SHP77 (cell line): ENCODE measurements at regions not wholly inside any gene's neighbourhood (a gene's known extent, or its start where the extent isn't known, plus 50 kb on each side); places are given as distances from the start of the nearest gene placed in this dataset.

Experiments
- DNase-seq, 2 experiments: peaks; one replicate each; lab custom pipeline; 2025; lab: John Stamatoyannopoulos, UW

DNA sequence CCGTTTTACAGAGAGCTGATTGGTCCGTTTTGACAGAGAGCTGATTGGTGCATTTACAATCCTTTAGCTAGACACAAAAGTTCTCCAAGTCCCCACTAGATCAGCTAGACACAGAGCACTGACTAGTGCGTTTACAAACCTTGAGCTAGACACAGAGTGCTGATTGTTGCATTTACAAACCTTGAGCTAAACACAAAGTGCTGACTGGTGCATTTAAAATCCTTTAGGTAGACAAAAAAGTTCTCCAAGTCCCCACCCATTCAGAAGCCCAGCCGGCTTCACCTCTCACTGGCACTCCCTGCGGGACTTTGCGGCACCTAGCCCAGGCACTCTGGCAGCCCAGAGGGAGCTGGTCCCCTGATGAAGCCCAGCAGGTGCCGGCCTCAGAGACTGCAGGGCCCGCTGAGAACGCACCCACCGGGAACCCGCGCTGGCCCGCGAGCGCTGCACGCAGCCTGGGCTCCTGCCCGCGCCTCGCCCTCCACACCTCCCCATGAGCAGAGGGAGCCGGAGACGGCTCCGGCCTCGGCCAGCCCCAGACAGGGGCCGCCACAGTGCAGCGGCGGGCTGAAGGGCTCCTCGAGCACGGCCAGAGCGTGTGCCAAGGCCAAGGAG, 508.1 kb upstream of the CHAC2 start:
- DNase-seq = no peak

- DNase-seq = peak in 1 of 2 experiments; percentile 15
Measured at GRCh38 chr2:53257287-53257686, 510.3 kb upstream of the CHAC2 start.

DNA sequence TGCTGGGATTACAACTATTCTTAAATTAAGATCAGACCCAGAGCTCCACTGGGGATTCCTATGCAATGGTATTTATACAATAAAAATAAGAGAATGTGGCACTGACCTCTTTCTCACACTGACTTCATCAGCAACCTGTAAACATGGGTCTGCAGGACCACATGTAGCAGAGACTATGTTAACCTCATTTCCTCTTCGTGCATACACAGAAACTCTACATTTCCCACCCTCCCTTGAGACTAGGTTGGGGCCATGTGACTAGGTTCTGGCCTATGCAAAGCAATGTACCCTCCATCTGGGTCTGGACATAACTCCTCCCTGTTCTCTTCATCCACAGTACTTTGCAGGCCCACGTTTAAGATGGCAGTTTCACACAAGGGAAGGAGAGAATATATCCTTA, 514.4 kb upstream of the CHAC2 start:
- no peak for DNase-seq

- DNase-seq = peak; percentile 11 to 27
Measured at GRCh38 chr2:53252115-53252514, 515.5 kb upstream of the CHAC2 start.

DNA sequence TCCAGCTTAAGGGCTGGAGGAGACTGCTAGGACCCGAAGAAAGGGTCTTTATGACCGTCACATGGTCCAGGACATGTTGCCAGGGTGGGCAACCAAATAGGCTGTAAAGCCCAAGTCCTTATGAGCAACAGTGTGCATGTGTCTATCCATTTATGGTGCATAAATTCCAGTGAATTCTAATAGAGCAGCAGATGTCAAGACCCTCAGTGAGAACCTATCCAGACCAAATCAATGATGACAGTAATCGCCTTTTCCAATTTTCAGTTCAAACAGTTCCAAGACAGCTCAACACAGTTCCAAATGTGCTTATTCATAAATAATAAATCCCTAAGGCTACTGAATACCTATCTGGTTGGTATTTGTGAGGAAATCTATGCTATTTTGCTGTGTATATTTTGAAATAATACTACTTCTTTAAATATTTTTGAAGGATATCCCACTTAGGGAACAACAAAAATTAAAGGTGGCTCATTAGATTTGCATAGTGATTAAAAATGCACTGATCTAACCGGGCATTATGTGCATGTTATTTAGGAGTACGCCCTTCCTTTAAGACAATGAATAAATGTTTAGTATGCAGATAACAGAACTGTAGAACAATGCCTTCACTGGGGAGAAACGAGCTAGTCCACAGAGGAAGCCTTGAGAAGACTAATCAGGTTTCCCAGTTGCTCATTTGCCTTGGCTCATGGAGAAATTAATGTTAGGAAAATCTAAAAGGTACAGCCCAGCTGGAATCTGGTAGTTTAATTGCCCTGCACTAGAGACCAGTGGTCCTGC, 519.5 kb upstream of the CHAC2 start:
- DNase-seq = no peak

DNA sequence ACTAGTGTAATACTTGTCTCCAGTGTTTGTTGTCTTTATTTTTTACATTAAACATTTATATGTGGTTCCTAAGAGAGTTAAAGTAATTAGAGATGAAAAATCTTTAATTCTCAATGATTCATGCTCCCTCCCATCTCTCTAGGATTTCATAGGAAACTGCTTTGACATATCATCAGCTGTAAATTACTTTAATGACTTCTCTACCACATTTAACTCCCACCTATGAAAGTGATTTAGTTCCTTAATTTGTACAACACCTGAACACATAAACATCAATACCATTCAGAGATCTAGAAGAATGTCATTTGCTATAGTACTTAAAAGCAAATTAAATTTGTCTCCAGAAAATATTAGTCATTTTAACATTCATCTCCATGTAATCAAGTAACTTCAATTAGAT, 524.2 kb upstream of the CHAC2 start:
- no peak for DNase-seq

DNA sequence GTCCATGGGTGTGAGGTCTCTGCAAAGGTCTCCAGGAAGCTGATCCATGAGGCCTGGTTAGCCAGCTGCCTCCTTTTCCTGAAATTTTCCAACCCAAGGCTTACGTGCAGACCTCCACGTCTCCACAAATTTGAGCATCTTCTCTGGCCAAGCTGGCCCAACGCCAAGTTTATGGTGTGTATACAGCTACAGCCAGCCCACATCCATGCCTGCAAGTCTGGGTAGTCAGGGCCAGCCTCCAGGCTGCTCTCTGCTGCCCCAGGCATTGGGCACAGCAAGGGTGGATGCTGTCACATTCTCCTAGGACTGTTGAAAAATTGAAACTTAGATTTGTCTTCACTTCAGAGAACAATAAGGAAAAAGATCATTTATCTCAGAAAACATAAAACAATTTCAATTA, 525.5 kb upstream of the CHAC2 start:
- peak; percentile 50 to 69 for DNase-seq

DNA sequence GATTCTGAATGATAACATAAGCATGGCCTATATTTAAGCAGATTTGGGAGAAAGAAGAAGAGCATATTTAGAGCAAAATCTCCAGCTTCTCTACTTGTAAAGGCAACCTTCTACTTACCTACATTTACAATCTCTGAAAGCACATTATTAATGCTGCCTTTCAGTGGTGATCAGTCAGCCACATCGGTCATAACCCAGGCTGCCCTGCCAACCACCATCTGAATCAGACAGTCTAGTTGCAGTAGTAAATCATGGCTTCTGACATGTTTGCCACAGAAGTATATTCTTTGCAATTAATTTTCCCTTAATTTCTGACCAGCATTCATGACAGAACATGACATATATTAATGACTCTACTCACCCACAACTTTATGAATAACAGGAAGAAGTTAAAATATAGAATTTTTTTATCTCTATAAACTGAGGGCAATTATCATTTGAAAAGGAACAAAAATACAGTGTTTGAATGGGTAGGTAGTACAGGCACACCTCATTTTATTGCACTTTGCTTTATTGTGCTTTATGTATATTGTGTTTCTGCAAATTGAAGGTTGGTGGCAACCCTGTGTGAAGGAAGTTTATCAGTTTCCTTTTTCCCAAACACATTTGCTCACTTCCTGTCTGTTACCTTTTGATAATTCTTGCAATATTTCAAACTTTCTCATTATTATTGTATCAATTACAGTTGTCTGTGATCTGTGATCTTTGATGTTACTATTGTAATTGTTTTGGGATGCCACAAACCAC, 531.6 kb upstream of the CHAC2 start:
- DNase-seq = no peak

DNA sequence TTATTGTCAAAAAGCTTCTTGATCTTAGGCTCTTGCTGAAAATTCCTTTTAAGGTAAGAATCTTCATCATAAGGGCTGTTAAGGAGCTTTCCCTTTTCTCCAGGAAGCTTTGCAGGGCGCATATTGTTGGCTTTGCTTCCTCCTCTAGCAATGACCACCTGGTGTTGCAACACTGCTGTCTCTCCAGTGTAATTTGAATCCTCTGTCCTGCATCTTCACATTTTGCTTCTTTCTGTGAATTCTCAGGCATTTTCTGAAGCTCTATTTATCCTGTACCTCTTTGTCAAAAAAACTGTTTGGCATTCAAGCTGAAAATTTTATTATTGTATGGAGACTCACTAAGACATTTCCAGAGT, 533.1 kb upstream of the CHAC2 start:
- DNase-seq = peak; percentile 26 to 30

DNA sequence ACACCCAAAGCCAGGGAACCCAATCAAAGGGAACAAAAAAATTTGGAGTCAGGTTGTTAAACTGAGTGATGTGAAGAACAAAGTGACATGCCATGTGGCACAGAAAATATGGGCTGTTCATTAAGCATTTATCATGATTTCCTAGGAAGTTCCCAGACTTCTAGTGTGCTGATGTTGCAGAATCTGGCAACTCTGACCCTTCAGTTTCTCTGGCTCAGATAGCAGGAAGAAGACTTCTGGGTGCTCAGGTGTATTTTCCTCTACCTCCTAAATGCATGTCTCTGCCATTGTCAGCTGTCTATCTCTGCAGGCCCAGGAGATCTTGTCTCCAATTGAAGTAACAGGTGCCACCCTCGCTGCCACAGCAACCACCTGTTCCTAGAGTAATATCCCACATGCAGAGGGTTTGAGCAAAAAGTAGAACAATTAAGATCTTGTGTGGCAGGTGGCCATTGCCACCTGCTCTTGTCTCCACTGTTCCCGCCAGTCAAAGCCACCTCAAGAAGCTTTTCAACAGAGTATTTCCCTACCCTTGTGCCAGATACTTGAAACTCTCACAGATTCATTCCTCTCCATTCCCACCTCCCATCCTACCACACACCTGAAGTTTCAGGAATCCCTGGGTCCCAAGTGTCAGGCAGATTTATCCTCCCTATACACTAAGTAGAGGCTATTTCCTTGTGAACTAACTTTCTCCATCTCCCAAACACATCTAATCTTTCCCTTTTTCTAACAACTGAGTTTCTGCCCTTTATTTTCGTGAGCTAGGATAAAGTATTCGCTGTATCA, 533.7 kb upstream of the CHAC2 start:
- no peak for DNase-seq

- DNase-seq = no peak
Measured at GRCh38 chr2:53231908-53232307, 535.7 kb upstream of the CHAC2 start.

DNA sequence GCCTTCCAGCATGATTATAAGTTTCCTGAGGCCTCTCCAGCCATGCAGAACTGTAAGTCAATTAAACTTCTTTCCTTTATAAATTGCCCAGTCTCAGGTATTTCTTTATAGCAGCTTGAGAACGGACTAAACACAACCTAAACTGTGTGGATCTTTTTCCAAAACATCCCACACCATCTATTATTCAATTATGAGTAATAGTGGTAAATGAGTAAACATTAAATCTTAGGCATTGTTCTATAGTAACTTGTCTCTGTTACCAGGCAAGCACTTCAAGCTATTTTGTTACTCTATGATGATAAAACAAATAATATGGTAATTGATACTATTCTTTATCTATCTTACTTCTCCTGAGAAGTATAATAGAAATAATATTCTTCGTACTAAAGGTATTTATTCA, 536.9 kb upstream of the CHAC2 start:
- no peak for DNase-seq

DNA sequence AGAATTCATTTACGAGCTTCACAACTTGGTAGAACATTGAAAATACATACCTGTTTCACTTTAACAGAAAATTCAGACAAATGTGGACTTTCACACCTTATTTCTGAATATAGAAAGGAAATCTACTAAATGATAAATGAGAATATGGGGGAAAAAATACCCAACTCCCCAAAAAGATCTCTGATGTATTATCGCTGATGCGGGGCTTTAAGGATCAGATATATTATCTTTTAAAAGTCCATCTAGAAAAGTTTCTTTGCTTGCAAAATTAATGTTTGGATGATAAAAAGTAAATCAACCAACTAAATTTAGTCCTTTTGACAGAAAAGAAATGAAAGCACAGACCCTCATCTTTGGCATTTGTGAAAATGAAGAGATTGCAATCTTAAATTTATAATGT, 540.1 kb upstream of the CHAC2 start:
- DNase-seq = no peak

- DNase-seq = no peak
Measured at GRCh38 chr2:53220969-53221368, 546.6 kb upstream of the CHAC2 start.

GRCh38 chr2:53217250-53217649, 550.4 kb upstream of the CHAC2 start:
- DNase-seq = peak; percentile 10 to 34

GRCh38 chr2:53216805-53217204, 550.8 kb upstream of the CHAC2 start:
- no peak for DNase-seq

GRCh38 chr2:53212576-53212975, 555.0 kb upstream of the CHAC2 start:
- no peak for DNase-seq

GRCh38 chr2:53211201-53211774, 556.3 kb upstream of the CHAC2 start:
- DNase-seq = no peak

GRCh38 chr2:53210538-53210937, 557.1 kb upstream of the CHAC2 start:
- DNase-seq = peak; percentile 61 to 64

GRCh38 chr2:53209679-53210458, 557.7 kb upstream of the CHAC2 start:
- DNase-seq = peak; percentile 19 to 23

DNA sequence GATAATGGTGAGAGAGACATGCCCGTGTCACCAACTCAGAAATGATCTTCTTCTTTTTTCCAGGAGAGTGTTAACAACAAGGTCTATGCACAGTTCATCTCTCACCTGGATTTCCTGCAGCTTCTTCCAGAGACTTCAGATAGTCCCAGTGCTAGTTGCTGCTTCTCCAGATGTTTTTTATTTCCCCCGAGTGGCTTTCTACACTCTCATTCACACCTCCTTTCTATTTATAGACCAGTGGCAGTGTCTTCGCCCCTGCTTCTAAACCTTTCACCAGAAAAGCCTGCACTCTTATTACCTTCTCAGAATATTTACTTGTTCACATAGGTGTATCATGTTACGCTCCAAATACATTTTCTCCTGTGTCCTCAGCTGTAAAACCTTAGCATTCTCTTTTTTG, 558.8 kb upstream of the CHAC2 start:
- DNase-seq = peak; percentile 11 to 19
